Left ventricle myocardium superior (tissue), 1 donor: ENCODE measurements at regions not wholly inside any gene's neighbourhood (a gene's known extent, or its start where the extent isn't known, plus 50 kb on each side); places are given as distances from the start of the nearest gene placed in this dataset.
"Not testable (repeated sequence)": the region's sequence is repeated elsewhere in the genome, so short reads cannot be mapped to it uniquely, and the experiment has no call there.

Source experiments
- ATAC-seq: fragments of 200-7000 bp; cut with Tn5 transposase; one replicate; pipeline ENCODE4 v1.9.1; 2020; ENCODE audit warnings: mild to moderate bottlenecking, moderate library complexity
- DNase-seq: peaks from one replicate; pipeline ENCODE4 v3.0.0-alpha.2; 2020
- intact Hi-C: fragments of 100-400 bp; cut with micrococcal nuclease; formaldehyde crosslinking; loops from one replicate; pipeline ENCODE4 v1.11.0; 2022
- donor health status: DM: no; HTN: yes; CAD: no; lungs with severe emphysema.

DNA sequence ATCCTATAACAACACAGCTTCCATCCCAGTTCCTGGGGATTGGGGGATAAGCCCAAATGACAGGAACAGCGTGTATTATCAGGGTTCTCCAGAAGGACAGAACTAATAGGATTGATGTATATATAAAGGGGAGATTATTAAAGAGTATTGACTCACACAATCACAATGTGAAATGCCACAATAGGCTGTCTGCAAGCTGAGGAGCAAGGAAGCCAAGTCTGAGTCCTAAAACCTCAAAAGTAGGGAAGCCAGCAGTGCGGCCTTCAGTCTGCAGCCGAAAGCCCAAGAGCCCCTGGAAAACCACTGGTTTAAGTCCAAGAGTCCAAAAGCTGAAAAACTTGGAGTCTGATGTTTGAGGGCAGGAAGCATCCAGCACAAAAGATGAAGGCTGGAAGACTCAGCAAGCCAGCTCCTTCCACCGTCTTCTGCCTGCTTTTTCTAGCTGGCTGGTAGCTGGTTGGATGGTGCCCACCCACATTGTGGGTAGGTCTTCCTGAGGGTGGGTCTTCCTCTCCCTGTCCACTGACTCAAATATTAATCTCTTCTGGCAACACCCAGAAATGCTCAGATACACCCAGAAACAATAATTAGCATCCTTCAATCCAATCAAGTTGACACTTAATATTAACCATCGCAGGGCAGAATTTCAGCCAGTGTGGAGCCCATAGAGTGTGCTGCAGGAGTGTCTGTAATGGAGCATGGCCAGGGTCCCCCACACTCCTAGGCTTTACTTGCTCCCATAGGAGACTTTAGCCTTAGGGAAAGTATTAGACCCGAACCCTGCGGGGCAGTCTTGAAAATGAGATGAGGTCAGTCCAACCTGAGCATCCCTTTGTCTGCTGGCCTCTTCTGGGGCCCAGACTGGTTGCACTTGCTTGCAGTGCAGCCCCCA lies 111.1 kb downstream of the SINHCAF start:
- no peak for ATAC-seq
- intact Hi-C loops, result no loop called here
- DNase-seq, result no peak

- intact Hi-C loops, result no loop called here
- DNase-seq, result peak; percentile 80
- peak; percentile 90 for ATAC-seq
Observed at GRCh38 chr12:31215518-31216232, 110.3 kb downstream of the SINHCAF start.

GRCh38 chr12:31216479-31216878 lies 109.5 kb downstream of the SINHCAF start:
- DNase-seq (no peak), ATAC-seq (no peak)
- intact Hi-C loops, result no loop called here

DNA sequence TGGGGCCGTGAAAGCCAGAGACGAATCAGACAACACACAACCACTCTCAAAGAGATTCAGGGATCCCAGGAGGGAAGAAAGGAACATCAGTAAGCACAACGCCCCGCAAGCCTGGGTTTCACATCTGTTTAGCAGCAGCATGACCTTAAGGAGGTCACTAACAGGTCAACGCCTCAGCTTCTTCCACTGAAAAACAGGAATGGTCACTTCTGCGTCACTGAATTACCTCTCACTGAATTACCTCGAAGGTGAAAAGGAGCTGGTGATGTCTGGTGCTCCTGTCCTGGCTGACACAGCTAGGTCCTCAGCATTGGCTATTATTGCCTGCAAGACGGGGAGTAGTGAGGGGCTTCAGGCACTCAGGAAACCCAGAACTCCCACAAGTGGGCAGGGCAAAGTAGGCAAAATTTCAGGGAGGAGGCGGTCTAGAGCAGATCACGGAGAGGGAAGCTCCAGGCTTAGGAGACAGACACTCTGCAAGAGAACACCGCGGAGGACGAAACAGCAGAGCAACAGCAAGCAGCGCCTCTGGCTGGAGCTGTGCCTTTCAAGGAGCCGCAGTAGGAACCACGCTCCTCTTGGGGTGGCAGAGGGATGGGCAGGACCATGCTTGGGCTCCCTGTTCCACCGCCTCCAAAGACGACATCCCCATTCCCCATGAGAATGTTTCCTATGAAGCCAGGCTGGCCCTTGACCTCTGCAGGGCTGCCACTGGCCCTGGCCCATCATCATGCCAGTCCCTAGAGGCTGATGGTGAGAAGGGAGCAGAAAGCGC lies 108.4 kb downstream of the SINHCAF start:
- intact Hi-C loops, result no loop called here
- ATAC-seq, result no peak

GRCh38 chr12:31218203-31219025 lies 107.5 kb downstream of the SINHCAF start:
- no peak for ATAC-seq
- intact Hi-C loops, result no loop called here
- no peak for DNase-seq

More for the DNA sequence above, 108.4 kb downstream of the SINHCAF start:
- no peak for DNase-seq

GRCh38 chr12:31219521-31219920 lies 106.4 kb downstream of the SINHCAF start:
- intact Hi-C loops, result no loop called here
- DNase-seq, result no peak
- ATAC-seq, result no peak

GRCh38 chr12:31220061-31220460 lies 105.9 kb downstream of the SINHCAF start:
- intact Hi-C loops, result no loop called here
- DNase-seq, result no peak
- peak; percentile 69 for ATAC-seq

DNA sequence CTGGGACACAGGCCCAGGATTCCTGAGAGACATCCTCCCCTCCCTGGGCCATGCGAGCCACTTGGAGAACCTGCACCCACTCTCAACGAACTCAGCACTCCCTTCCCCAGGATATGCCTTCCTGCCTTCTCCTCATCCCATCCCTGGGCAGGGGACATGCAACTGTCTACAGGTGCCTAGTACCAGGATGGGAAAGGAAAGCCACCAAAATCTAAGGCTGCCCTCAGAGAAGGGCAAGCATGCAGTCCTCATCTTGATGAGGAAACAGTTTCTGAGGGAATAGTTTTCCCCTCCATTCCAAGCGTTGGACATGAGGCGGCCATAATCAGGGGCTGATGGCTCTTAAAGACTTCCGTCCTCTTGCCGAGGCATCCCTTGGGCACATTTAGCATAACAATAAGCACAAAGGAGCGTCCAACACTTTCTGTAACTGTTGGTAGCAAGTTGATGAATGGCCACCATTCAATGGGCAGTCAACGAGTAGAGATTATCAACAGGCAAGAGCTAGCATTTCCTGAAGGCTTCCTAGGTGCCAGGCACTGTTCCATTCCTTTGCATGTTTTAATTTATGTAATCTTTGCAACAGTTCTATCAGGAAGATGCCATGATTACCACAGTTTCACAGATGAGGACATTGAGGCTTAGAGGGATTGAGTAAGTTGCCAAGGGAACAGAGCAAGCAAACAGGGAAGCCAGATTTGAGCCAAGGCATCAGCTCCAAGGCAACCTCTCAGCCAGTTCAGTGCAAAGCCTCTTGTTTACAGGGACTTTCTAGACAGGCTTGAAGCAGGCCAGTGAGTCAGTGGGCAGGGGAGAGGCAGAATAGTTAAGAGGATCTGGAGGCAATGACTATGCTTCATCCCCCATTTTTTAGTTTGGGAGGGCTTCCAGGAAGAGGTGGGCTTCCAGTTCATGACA lies 105.1 kb downstream of the SINHCAF start:
- intact Hi-C loops, result no loop called here
- DNase-seq (no peak), ATAC-seq (no peak)

DNA sequence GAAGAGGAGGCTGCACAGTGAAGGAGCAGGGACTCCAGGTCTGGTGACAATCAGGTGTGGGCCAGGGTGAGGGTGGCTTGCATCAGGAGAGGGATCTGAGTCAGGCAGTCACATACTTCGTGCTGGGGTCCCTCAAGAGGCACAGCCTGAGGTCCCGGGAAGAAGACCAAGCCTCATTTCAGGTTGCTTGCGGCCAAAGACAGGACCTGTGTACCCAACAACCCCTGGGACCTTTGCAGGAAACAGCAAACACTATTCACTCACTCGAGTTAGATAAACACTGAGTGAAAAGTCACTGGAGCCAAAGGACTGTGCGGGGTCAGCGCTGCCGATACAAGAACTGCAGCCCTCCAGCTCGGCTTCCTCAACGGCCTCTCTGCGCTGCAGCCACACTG lies 104.4 kb downstream of the SINHCAF start:
- ATAC-seq (no peak), DNase-seq (no peak)
- intact Hi-C loops, result no loop called here

DNA sequence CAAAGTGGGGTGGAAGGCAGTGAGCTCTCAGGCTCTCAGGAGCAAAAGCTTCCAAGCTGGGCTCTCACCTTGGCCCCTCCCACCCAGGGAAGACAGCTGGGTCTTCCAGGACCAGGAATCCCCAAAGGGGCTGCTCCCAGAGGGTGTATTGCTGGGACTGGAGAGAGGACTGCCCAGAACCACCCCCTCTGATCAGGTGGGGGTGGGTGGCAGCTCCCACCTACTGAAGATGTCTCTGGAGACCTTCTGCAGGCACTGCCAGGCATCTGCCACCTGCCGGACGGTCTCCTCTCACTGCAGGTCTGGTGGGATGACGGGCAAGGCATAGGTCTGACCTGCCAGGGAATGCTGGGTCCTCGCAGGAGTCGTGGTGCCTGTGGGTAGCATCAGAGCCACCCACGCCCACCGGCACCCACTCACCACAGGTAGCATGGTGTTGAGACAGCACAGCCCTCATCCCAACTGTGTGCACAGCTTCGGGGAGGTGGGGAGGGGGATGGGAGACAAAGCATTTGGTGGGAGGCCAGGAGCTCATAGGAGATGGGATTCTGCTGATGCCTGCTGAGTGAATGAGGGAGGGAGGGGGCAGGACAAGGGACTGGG lies 103.2 kb downstream of the SINHCAF start:
- intact Hi-C loops, result no loop called here
- no peak for DNase-seq
- ATAC-seq, result no peak

DNA sequence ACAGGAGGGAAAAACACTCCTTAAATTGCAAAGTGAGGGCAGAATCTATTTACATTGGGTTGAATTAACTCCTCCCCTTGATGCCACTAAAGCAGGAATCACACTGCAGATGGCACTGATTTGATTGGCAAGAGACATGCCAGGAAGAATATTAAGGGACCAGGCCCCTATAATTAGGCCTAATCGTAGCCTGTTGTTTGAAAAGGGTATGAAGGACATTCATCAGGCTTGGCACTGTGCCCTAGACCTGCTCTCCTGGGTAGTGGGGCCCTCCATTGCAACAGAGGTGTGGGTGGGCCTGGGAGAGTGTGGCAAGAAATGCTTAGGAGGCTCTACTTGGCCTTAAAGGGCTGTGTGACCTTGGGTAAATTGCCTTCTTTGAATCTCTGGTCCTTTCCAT lies 102.3 kb downstream of the SINHCAF start:
- DNase-seq, result not testable (repeated sequence)

DNA sequence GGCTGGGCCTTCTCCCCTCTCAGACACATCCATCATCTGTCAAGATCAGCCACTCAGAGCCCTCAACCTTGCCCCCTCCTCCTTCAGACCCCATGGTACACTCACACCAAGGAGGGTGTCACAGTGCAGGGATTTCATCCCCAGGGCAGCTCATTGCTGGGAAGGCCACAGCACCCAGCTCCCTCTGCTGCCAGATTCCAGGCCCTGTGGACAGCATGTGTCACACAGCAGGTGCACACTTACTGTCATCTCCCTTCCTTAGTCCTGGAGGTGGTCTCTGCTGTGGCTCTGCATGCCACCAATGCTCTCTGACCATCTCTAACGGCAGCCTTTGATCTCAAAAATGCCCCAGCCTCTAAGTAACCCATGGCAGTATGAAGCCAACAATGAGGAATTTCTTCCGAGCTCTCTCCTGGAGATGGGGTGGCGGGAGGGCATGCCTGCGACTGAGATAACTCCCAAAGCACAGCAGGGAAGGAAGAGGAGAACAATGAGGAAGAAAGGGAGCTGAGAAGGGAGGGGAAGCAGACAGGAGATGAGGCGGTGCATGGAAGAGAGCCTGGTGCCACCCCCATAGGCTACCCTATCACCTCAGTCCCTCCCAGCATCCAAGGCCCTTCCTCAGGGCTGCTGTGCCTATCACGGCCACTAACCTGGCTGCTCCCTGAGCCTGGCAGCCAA lies 101.0 kb downstream of the SINHCAF start:
- no peak for DNase-seq
- no peak for ATAC-seq
- intact Hi-C loops, result no loop called here

More for the DNA sequence above, 102.3 kb downstream of the SINHCAF start:
- ATAC-seq, intact Hi-C loops: not testable (repeated sequence)

- intact Hi-C loops, result no loop called here
- DNase-seq, result no peak
- no peak for ATAC-seq
Observed at GRCh38 chr12:31225656-31226535, 100.1 kb downstream of the SINHCAF start.

- ATAC-seq, result no peak
- DNase-seq, result peak; percentile 42
- intact Hi-C loops, result no loop called here
Observed at GRCh38 chr12:31226639-31227038, 99.3 kb downstream of the SINHCAF start.

GRCh38 chr12:31227401-31227981 lies 98.5 kb downstream of the SINHCAF start:
- no peak for DNase-seq
- intact Hi-C loops, result no loop called here
- no peak for ATAC-seq
